Renal cortical epithelial cell (primary cell): ENCODE measurements at regions not wholly inside any gene's neighbourhood (a gene's known extent, or its start where the extent isn't known, plus 50 kb on each side); places are given as distances from the start of the nearest gene placed in this dataset.
"Not testable (repeated sequence)": the region's sequence is repeated elsewhere in the genome, so short reads cannot be mapped to it uniquely, and the experiment has no call there.

Experiments used
- DNase-seq: peaks from one replicate; pipeline ENCODE4 v3.0.0-alpha.2; 2011; ENCODE audit warnings: low read depth

GRCh38 chr17:6893382-6894205 lies 62.1 kb upstream of the TEKT1 start:
- DNase-seq = no peak

GRCh38 chr17:6894206-6894528 lies 62.6 kb upstream of the TEKT1 start:
- DNase-seq = no peak

- no peak for DNase-seq
Measured at GRCh38 chr17:6901086-6901485, 69.6 kb upstream of the TEKT1 start.

GRCh38 chr17:6903326-6903900 lies 71.9 kb upstream of the TEKT1 start:
- DNase-seq = no peak

GRCh38 chr17:6908807-6909206 lies 77.3 kb upstream of the TEKT1 start:
- DNase-seq = no peak

- peak; percentile 66 for DNase-seq
Measured at GRCh38 chr17:6910987-6911603, 79.6 kb upstream of the TEKT1 start.

- no peak for DNase-seq
Measured at GRCh38 chr17:6912110-6913051, 80.9 kb upstream of the TEKT1 start.

- peak; percentile 21 for DNase-seq
Measured at GRCh38 chr17:6913608-6914443, 82.0 kb upstream of the ALOX12 start.

- peak; percentile 50 for DNase-seq
Measured at GRCh38 chr17:6914711-6915110, 81.1 kb upstream of the ALOX12 start.

- no peak for DNase-seq
Measured at GRCh38 chr17:6915620-6916019, 80.2 kb upstream of the ALOX12 start.

GRCh38 chr17:6919158-6919557 lies 76.7 kb upstream of the ALOX12 start:
- no peak for DNase-seq

- no peak for DNase-seq
Measured at GRCh38 chr17:6923385-6923784, 72.5 kb upstream of the ALOX12 start.

GRCh38 chr17:6924208-6924607 lies 71.6 kb upstream of the ALOX12 start:
- DNase-seq = no peak

GRCh38 chr17:6926667-6927066 lies 69.2 kb upstream of the ALOX12 start:
- DNase-seq = no peak

- DNase-seq = peak; percentile 30
Measured at GRCh38 chr17:6927290-6928126, 68.3 kb upstream of the ALOX12 start.

GRCh38 chr17:6928193-6928592 lies 67.7 kb upstream of the ALOX12 start:
- DNase-seq = no peak

GRCh38 chr17:6930749-6931148 lies 65.1 kb upstream of the ALOX12 start:
- DNase-seq = peak; percentile 19

- DNase-seq = not testable (repeated sequence)
Measured at GRCh38 chr17:6934544-6934943, 61.3 kb upstream of the ALOX12 start.

GRCh38 chr17:6936370-6937028 lies 59.4 kb upstream of the ALOX12 start:
- peak; percentile 4 for DNase-seq

- no peak for DNase-seq
Measured at GRCh38 chr17:6938637-6939036, 57.2 kb upstream of the ALOX12 start.
